ENCODE measurements at regions not wholly inside any gene's neighbourhood (a gene's known extent, or its start where the extent isn't known, plus 50 kb on each side); places are given as distances from the start of the nearest gene placed in this dataset.

DNA sequence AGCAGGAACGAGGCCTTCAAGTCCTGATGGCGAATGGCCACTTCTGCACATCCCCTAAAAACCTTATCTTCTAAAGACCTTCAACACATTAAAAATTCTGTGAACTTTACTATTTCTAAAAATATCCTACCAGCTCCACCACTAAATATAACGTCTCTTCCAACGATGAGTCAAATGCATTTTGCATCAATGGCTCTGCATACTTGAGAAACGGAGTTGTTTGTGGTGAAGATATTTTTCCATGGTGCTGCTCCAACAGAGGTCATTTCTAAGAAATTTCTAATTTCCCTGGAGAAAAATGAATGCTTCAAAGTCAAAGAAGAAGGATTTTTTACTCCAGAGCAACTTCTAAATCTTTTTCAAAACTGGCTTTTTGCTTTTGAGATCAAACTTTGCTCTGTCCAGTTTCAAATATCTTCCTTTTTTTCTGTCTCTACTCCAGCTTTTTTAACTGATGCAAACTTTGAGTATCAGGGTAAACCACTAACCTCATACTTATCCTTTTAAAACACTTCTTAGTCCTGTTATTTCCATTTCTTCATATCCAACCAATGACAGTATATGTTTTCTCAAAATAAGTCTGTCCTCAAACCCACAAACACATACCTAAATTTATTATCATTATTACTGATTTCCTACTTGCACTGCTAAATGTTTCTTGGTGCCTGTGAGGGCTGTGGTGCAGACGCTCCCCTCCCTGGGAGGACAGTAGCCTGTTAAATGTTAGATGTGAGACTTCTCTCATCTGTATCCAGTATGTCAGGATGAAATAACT is 258.1 kb downstream of the KLF6 start:
- TF ChIP-seq, protein P1, sequence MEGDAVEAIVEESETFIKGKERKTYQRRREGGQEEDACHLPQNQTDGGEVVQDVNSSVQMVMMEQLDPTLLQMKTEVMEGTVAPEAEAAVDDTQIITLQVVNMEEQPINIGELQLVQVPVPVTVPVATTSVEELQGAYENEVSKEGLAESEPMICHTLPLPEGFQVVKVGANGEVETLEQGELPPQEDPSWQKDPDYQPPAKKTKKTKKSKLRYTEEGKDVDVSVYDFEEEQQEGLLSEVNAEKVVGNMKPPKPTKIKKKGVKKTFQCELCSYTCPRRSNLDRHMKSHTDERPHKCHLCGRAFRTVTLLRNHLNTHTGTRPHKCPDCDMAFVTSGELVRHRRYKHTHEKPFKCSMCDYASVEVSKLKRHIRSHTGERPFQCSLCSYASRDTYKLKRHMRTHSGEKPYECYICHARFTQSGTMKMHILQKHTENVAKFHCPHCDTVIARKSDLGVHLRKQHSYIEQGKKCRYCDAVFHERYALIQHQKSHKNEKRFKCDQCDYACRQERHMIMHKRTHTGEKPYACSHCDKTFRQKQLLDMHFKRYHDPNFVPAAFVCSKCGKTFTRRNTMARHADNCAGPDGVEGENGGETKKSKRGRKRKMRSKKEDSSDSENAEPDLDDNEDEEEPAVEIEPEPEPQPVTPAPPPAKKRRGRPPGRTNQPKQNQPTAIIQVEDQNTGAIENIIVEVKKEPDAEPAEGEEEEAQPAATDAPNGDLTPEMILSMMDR (IDR thresholded peaks at IDR 0.05; ENCODE audit: low read length), result no peak
- TF ChIP-seq EZH2 (IDR thresholded peaks at IDR 0.05; ENCODE audit: borderline replicate concordance, low read length), result no peak
